ENCODE measurements at regions not wholly inside any gene's neighbourhood (a gene's known extent, or its start where the extent isn't known, plus 50 kb on each side); places are given as distances from the start of the nearest gene placed in this dataset.

- Histone ChIP-seq H3K9ac (no peak overlapping the region), H3K4me3 (no peak overlapping the region), H3K9me3 (ENCODE audit: low read depth) (no peaks in the 10 kb centered on the region), H3F3A (ENCODE audit: insufficient read depth) (no peaks in the 10 kb centered on the region), H3K27ac (no peak overlapping the region), H3K79me2 (ENCODE audit: insufficient read depth) (no peaks in the 10 kb centered on the region), H3K4me1 (ENCODE audit: insufficient read depth) (no peaks in the 10 kb centered on the region), H3K36me3 (ENCODE audit: low read depth) (no peaks in the 10 kb centered on the region), H2AFZ (no peak overlapping the region), H4K20me1 (ENCODE audit: insufficient read depth) (no peaks in the 10 kb centered on the region), H3K4me2 (ENCODE audit: unreplicated experiment) (no peak overlapping the region), H3K9me2 (ENCODE audit: insufficient read depth) (no peaks in the 10 kb centered on the region), H3K27me3 (replicated peaks; ENCODE audit: insufficient read depth) (no peaks in the 10 kb centered on the region)
- TF ChIP-seq EZH2 (IDR thresholded peaks at IDR 0.05; ENCODE audit: insufficient read depth, poor library complexity, severe bottlenecking), result no peak
- no peak for TF ChIP-seq EZH2phosphoT487 (IDR thresholded peaks at IDR 0.05; ENCODE audit: insufficient read depth, low read depth)
- WGBS, 2 experiments (ENCODE audit: low coverage in 1 of 2, low lambda C conversion rate in 2 of 2, missing lambda C conversion rate in 2 of 2), result 52 to 54% methylated on average over 3 of the region's 3 CpGs
- in situ Hi-C loops (cut with MboI), result no loop called here
- DNase-seq, result no peak
Observed at GRCh38 chr18:57273194-57273593, 79.2 kb upstream of the ST8SIA3 start.

GRCh38 chr18:57275111-57275510 lies 77.2 kb upstream of the ST8SIA3 start:
- 6 to 7% methylated on average over 3 of the region's 3 CpGs for WGBS, 2 experiments (ENCODE audit: low coverage in 1 of 2, low lambda C conversion rate in 2 of 2, missing lambda C conversion rate in 2 of 2)
- no peak for TF ChIP-seq EZH2phosphoT487 (IDR thresholded peaks at IDR 0.05; ENCODE audit: insufficient read depth, low read depth)
- Histone ChIP-seq H3K4me2 (ENCODE audit: unreplicated experiment) (no peak overlapping the region), H3K27ac (no peak overlapping the region), H3F3A (ENCODE audit: insufficient read depth) (no peaks in the 10 kb centered on the region), H3K79me2 (ENCODE audit: insufficient read depth) (no peaks in the 10 kb centered on the region), H3K4me1 (ENCODE audit: insufficient read depth) (no peaks in the 10 kb centered on the region), H3K36me3 (ENCODE audit: low read depth) (no peaks in the 10 kb centered on the region), H3K4me3 (no peak overlapping the region), H4K20me1 (ENCODE audit: insufficient read depth) (no peaks in the 10 kb centered on the region), H2AFZ (no peak overlapping the region), H3K9me3 (ENCODE audit: low read depth) (no peaks in the 10 kb centered on the region), H3K9me2 (ENCODE audit: insufficient read depth) (no peaks in the 10 kb centered on the region), H3K9ac (no peak overlapping the region), H3K27me3 (replicated peaks; ENCODE audit: insufficient read depth) (no peaks in the 10 kb centered on the region)
- in situ Hi-C loops (cut with MboI), result no loop called here
- no peak for DNase-seq

DNA sequence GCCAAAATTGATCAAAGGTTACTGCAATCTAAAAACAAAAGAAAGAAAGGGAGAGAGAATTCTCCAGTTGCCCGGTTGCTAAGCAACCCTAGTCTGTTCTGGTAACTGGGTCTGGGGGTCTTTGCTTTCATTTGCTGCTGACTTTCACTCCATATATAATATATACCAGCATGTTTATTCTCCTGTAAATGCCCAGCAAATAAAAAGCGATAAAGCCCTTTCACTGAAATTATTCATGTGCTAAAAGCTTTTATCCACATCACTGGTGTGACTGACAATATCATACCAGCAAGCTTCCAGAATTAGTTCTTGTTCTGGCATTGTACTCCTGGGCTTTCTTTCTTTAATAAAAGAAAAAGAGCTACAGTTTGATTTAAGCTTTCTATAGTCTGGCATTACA lies 75.5 kb upstream of the ST8SIA3 start:
- no peak overlapping the region for H3K27ac ChIP-seq
- H3K4me1 ChIP-seq (ENCODE audit: insufficient read depth), result no peaks in the 10 kb centered on the region
- no peak overlapping the region for H2AFZ ChIP-seq
- H3K4me3 ChIP-seq, result no peak overlapping the region
- H3K9me2 ChIP-seq (ENCODE audit: insufficient read depth), result no peaks in the 10 kb centered on the region
- H3K27me3 ChIP-seq (replicated peaks; ENCODE audit: insufficient read depth), result no peaks in the 10 kb centered on the region
- in situ Hi-C loops (cut with MboI), result no loop called here
- no peaks in the 10 kb centered on the region for H3F3A ChIP-seq (ENCODE audit: insufficient read depth)
- no peak overlapping the region for H3K4me2 ChIP-seq (ENCODE audit: unreplicated experiment)
- WGBS, 2 experiments (ENCODE audit: low coverage in 1 of 2, low lambda C conversion rate in 2 of 2, missing lambda C conversion rate in 2 of 2), result 31 to 37% methylated on average over 2 of the region's 2 CpGs
- DNase-seq, result no peak
- TF ChIP-seq EZH2phosphoT487 (IDR thresholded peaks at IDR 0.05; ENCODE audit: insufficient read depth, low read depth), result no peak
- no peak for TF ChIP-seq EZH2 (IDR thresholded peaks at IDR 0.05; ENCODE audit: insufficient read depth, poor library complexity, severe bottlenecking)
- H4K20me1 ChIP-seq (ENCODE audit: insufficient read depth), result no peaks in the 10 kb centered on the region
- no peak overlapping the region for H3K9ac ChIP-seq
- no peaks in the 10 kb centered on the region for H3K79me2 ChIP-seq (ENCODE audit: insufficient read depth)
- no peaks in the 10 kb centered on the region for H3K36me3 ChIP-seq (ENCODE audit: low read depth)
- no peaks in the 10 kb centered on the region for H3K9me3 ChIP-seq (ENCODE audit: low read depth)

- H3K4me1 ChIP-seq (ENCODE audit: insufficient read depth), result no peaks in the 10 kb centered on the region
- H2AFZ ChIP-seq, result no peak overlapping the region
- no peaks in the 10 kb centered on the region for H3K9me3 ChIP-seq (ENCODE audit: low read depth)
- H3K36me3 ChIP-seq (ENCODE audit: low read depth), result no peaks in the 10 kb centered on the region
- no peak for DNase-seq
- H3K9me2 ChIP-seq (ENCODE audit: insufficient read depth), result no peaks in the 10 kb centered on the region
- H3K27me3 ChIP-seq (replicated peaks; ENCODE audit: insufficient read depth), result no peaks in the 10 kb centered on the region
- in situ Hi-C loops (cut with MboI), result no loop called here
- H3K4me3 ChIP-seq, result no peak overlapping the region
- no peak for TF ChIP-seq EZH2 (IDR thresholded peaks at IDR 0.05; ENCODE audit: insufficient read depth, poor library complexity, severe bottlenecking)
- no peak for TF ChIP-seq EZH2phosphoT487 (IDR thresholded peaks at IDR 0.05; ENCODE audit: insufficient read depth, low read depth)
- H3K9ac ChIP-seq, result no peak overlapping the region
- H3F3A ChIP-seq (ENCODE audit: insufficient read depth), result no peaks in the 10 kb centered on the region
- H3K4me2 ChIP-seq (ENCODE audit: unreplicated experiment), result no peak overlapping the region
- H3K27ac ChIP-seq, result no peak overlapping the region
- H4K20me1 ChIP-seq (ENCODE audit: insufficient read depth), result no peaks in the 10 kb centered on the region
- H3K79me2 ChIP-seq (ENCODE audit: insufficient read depth), result no peaks in the 10 kb centered on the region
Observed at GRCh38 chr18:57278933-57279332, 73.4 kb upstream of the ST8SIA3 start.

- no peaks in the 10 kb centered on the region for H3K4me1 ChIP-seq (ENCODE audit: insufficient read depth)
Observed at GRCh38 chr18:57281519-57281918, 70.8 kb upstream of the ST8SIA3 start.

More at GRCh38 chr18:57281519-57281918, 70.8 kb upstream of the ST8SIA3 start:
- H3K79me2 ChIP-seq (ENCODE audit: insufficient read depth), result no peaks in the 10 kb centered on the region
- 17 to 19% methylated on average over 5 of the region's 5 CpGs for WGBS, 2 experiments (ENCODE audit: low coverage in 1 of 2, low lambda C conversion rate in 2 of 2, missing lambda C conversion rate in 2 of 2)
- H3F3A ChIP-seq (ENCODE audit: insufficient read depth), result no peaks in the 10 kb centered on the region
- in situ Hi-C loops (cut with MboI), result no loop called here
- TF ChIP-seq EZH2phosphoT487 (IDR thresholded peaks at IDR 0.05; ENCODE audit: insufficient read depth, low read depth), result no peak
- no peak for TF ChIP-seq EZH2 (IDR thresholded peaks at IDR 0.05; ENCODE audit: insufficient read depth, poor library complexity, severe bottlenecking)
- no peak overlapping the region for H3K4me2 ChIP-seq (ENCODE audit: unreplicated experiment)
- no peak for DNase-seq
- no peak overlapping the region for H2AFZ ChIP-seq
- no peak overlapping the region for H3K4me3 ChIP-seq
- no peaks in the 10 kb centered on the region for H3K9me2 ChIP-seq (ENCODE audit: insufficient read depth)
- H4K20me1 ChIP-seq (ENCODE audit: insufficient read depth), result no peaks in the 10 kb centered on the region
- no peak overlapping the region for H3K9ac ChIP-seq
- H3K36me3 ChIP-seq (ENCODE audit: low read depth), result no peaks in the 10 kb centered on the region
- H3K27ac ChIP-seq, result no peak overlapping the region
- no peaks in the 10 kb centered on the region for H3K27me3 ChIP-seq (replicated peaks; ENCODE audit: insufficient read depth)
- H3K9me3 ChIP-seq (ENCODE audit: low read depth), result no peaks in the 10 kb centered on the region

Data from GM23248 (cell line).